Lung (tissue), 11 donors: ENCODE measurements at regions not wholly inside any gene's neighbourhood (a gene's known extent, or its start where the extent isn't known, plus 50 kb on each side); places are given as distances from the start of the nearest gene placed in this dataset.

Source experiments
- ATAC-seq: fragments of 200-7000 bp; cut with Tn5 transposase; one replicate; pipeline ENCODE4 v1.9.1; 2020; ENCODE audit warnings: moderate number of reproducible peaks; ENCODE audit not compliant: insufficient read depth, low FRiP score
- DNase-seq, 3 donors: peaks; one replicate each; pipeline ENCODE4 v3.0.0-alpha.2; 2013 to 2017
- H3K27ac ChIP-seq, 2 donors: one replicate each; pipeline ENCODE4 v1.5.1; 2013; ENCODE audit warnings: mild to moderate bottlenecking in 2 of 2, moderate library complexity in 2 of 2, control low read depth in 1 of 2, inconsistent platforms in 1 of 2, low read depth in 1 of 2, low read length in 1 of 2
- H3K27me3 ChIP-seq, 3 donors: one replicate each; pipeline ENCODE4 v1.5.1; 2013; ENCODE audit warnings: low read length in 2 of 3; ENCODE audit not compliant: control insufficient read depth in 3 of 3, insufficient read depth in 3 of 3
- H3K36me3 ChIP-seq, 4 donors: one replicate each; pipeline ENCODE4 v1.5.1; 2013; ENCODE audit warnings: low read length in 4 of 4, mild to moderate bottlenecking in 1 of 4, moderate library complexity in 1 of 4; ENCODE audit not compliant: control insufficient read depth in 4 of 4, insufficient read depth in 4 of 4
- H3K4me1 ChIP-seq, 5 donors: one replicate each; pipeline ENCODE4 v1.5.1; 2013; ENCODE audit warnings: low read length in 5 of 5, mild to moderate bottlenecking in 2 of 5, moderate library complexity in 1 of 5; ENCODE audit not compliant: control insufficient read depth in 5 of 5, insufficient read depth in 5 of 5
- H3K4me3 ChIP-seq: one replicate; pipeline ENCODE4 v1.5.1; 2013; ENCODE audit warnings: mild to moderate bottlenecking, control low read depth, moderate library complexity
- H3K9ac ChIP-seq, 2 donors: one replicate each; pipeline ENCODE4 v1.5.1; 2013; ENCODE audit warnings: low read length in 2 of 2, control low read depth in 1 of 2; ENCODE audit not compliant: insufficient read depth in 1 of 2
- H3K9me3 ChIP-seq, 4 donors: one replicate each; pipeline ENCODE4 v1.5.1; 2013; ENCODE audit warnings: low read length in 3 of 4, mild to moderate bottlenecking in 1 of 4, moderate library complexity in 1 of 4; ENCODE audit not compliant: control insufficient read depth in 4 of 4, insufficient read depth in 3 of 4
- CTCF ChIP-seq: IDR thresholded peaks from 2 replicates; pipeline ENCODE4 v1.5.1; 2012; ENCODE audit warnings: mild to moderate bottlenecking; ENCODE audit errors: control extremely low read depth, extremely low read depth
- WGBS, 2 donors: extraction: QIAGEN DNeasy Blood & Tissue Kit; methylation state at CpG; one replicate each; pipeline ENCODE4 v1.1.7; 2013; 5-methylcytosine and 5-hydroxymethylcytosine counted together
- donor health status: control.
- donor health status: control.
- donor health status: Bipolar disorder and iron deficiency.
- donor health status: healthy.
- donor health status: DM: yes; HTN: yes; CAD: no.

GRCh38 chr5:66518753-66519152, 77.4 kb upstream of the MAST4 start:
- no peak overlapping the region for H3K9ac ChIP-seq
- peak overlapping the region in 1 of 2 donors; percentile 67 for H3K27ac ChIP-seq
- peaks cover 0 to 7% (median 0%) of the 10 kb centered on the region in 5 donors for H3K4me1 ChIP-seq
- 51 to 75% methylated on average over 4 of the region's 4 CpGs for WGBS, 2 donors
- H3K27me3 ChIP-seq = no peaks in the 10 kb centered on the region
- peak; percentile 20 to 87 (median 67) for DNase-seq
- ATAC-seq = peak; percentile 44
- H3K9me3 ChIP-seq = peaks cover 0 to 2% (median 1%) of the 10 kb centered on the region in 4 donors
- H3K4me3 ChIP-seq = no peak overlapping the region
- no peaks in the 10 kb centered on the region for H3K36me3 ChIP-seq
- no peak for TF ChIP-seq CTCF

GRCh38 chr5:66519626-66520025, 76.6 kb upstream of the MAST4 start:
- WGBS, 2 donors = 81 to 87% methylated on average over 1 of the region's 1 CpG
- TF ChIP-seq CTCF = no peak
- H3K9ac ChIP-seq = no peak overlapping the region
- no peak overlapping the region for H3K4me3 ChIP-seq
- no peaks in the 10 kb centered on the region for H3K27me3 ChIP-seq
- no peak for ATAC-seq
- H3K36me3 ChIP-seq = no peaks in the 10 kb centered on the region
- peaks cover 0 to 2% (median 1%) of the 10 kb centered on the region in 4 donors for H3K9me3 ChIP-seq
- no peak overlapping the region for H3K27ac ChIP-seq
- peaks cover 0 to 7% (median 0%) of the 10 kb centered on the region in 5 donors for H3K4me1 ChIP-seq
- DNase-seq = no peak

- DNase-seq = no peak
- no peak for ATAC-seq
- no peak for TF ChIP-seq CTCF
These were observed 75.3 kb upstream of the MAST4 start for GRCh38 chr5:66520854-66521253.

GRCh38 chr5:66527478-66528035, 68.6 kb upstream of the MAST4 start:
- no peaks in the 10 kb centered on the region for H3K9me3 ChIP-seq
- no peaks in the 10 kb centered on the region for H3K4me1 ChIP-seq
- H3K27me3 ChIP-seq = no peaks in the 10 kb centered on the region
- 76 to 87% methylated on average over 4 of the region's 4 CpGs for WGBS, 2 donors
- ATAC-seq (no peak), DNase-seq (peak in 1 of 3 donors; percentile 59)
- TF ChIP-seq CTCF = no peak
- H3K27ac ChIP-seq = no peak overlapping the region
- H3K4me3 ChIP-seq = no peak overlapping the region
- H3K36me3 ChIP-seq = no peaks in the 10 kb centered on the region
- no peak overlapping the region for H3K9ac ChIP-seq

More at GRCh38 chr5:66520854-66521253, 75.3 kb upstream of the MAST4 start:
- H3K36me3 ChIP-seq = no peaks in the 10 kb centered on the region
- H3K9me3 ChIP-seq = peaks cover 0 to 2% (median 1%) of the 10 kb centered on the region in 4 donors
- peaks cover 0 to 7% (median 0%) of the 10 kb centered on the region in 5 donors for H3K4me1 ChIP-seq
- H3K4me3 ChIP-seq = no peak overlapping the region
- H3K9ac ChIP-seq = no peak overlapping the region
- H3K27me3 ChIP-seq = no peaks in the 10 kb centered on the region
- H3K27ac ChIP-seq = no peak overlapping the region
